GM23338 (cell line): ENCODE measurements at regions not wholly inside any gene's neighbourhood (a gene's known extent, or its start where the extent isn't known, plus 50 kb on each side); places are given as distances from the start of the nearest gene placed in this dataset.

Experiments used
- CTCF ChIP-seq, 2 experiments: fragments of 200-600 bp in 1 of 2; sonication (generic) in 1 of 2; conservative IDR thresholded peaks; 2 replicates each; pipeline versions ENCODE4 v1.5.1 to v1.6.1; 2016 to 2017; ENCODE audit warnings: antibody characterized with exemption in 2 of 2, low read depth in 2 of 2, mild to moderate bottlenecking in 2 of 2, moderate library complexity in 1 of 2
- EZH2 ChIP-seq: fragments of 200-600 bp; sonication (generic); IDR thresholded peaks from one replicate; pipeline ENCODE4 v1.8.0; 2017; ENCODE audit warnings: antibody characterized with exemption, mild to moderate bottlenecking, low read depth; ENCODE audit not compliant: unreplicated experiment
- EZH2phosphoT487 ChIP-seq: fragments of 200-600 bp; sonication (generic); IDR thresholded peaks from one replicate; pipeline ENCODE4 v1.8.1; 2018; ENCODE audit warnings: antibody characterized with exemption; ENCODE audit not compliant: unreplicated experiment
- POLR2AphosphoS5 ChIP-seq: IDR thresholded peaks from 2 replicates; pipeline ENCODE4 v1.6.1; 2016; ENCODE audit warnings: antibody characterized with exemption, low read depth
- REST ChIP-seq: IDR thresholded peaks from one replicate; pipeline ENCODE4 v1.6.1; 2018; ENCODE audit warnings: antibody characterized with exemption; ENCODE audit not compliant: unreplicated experiment
- STAT1 ChIP-seq: IDR thresholded peaks from one replicate; pipeline ENCODE4 v1.6.1; 2016; ENCODE audit warnings: antibody characterized with exemption; ENCODE audit not compliant: unreplicated experiment
- ZNF331 ChIP-seq: fragments of 250-450 bp; sonication (Bioruptor Pico); IDR thresholded peaks from 2 replicates; pipeline ENCODE4 v1.5.0; 2020; ENCODE audit warnings: low read depth, mild to moderate bottlenecking, moderate library complexity
- TF ChIP-seq, protein P1 (sequence below): IDR thresholded peaks from 2 replicates; pipeline ENCODE4 v1.6.1; 2016; ENCODE audit warnings: antibody characterized with exemption

- TF ChIP-seq POLR2AphosphoS5 (no peak), CTCF (conservative IDR thresholded peaks at IDR 0.05; ENCODE audit: low read depth in 2 of 2) (no peak), EZH2 (no peak), STAT1 (no peak), REST (no peak), ZNF331 (CRISPR knock-in tag) (no peak), EZH2phosphoT487 (no peak)
- TF ChIP-seq, protein P1, sequence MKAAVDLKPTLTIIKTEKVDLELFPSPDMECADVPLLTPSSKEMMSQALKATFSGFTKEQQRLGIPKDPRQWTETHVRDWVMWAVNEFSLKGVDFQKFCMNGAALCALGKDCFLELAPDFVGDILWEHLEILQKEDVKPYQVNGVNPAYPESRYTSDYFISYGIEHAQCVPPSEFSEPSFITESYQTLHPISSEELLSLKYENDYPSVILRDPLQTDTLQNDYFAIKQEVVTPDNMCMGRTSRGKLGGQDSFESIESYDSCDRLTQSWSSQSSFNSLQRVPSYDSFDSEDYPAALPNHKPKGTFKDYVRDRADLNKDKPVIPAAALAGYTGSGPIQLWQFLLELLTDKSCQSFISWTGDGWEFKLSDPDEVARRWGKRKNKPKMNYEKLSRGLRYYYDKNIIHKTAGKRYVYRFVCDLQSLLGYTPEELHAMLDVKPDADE: no peak
Measured at GRCh38 chr10:83657487-83657886, 481.8 kb upstream of the GHITM start.
